ENCODE measurements at regions not wholly inside any gene's neighbourhood (a gene's known extent, or its start where the extent isn't known, plus 50 kb on each side); places are given as distances from the start of the nearest gene placed in this dataset.
A peak's percentile ranks its signal among the peaks of the same experiment; 100 is the strongest.

GRCh38 chr2:146661473-146662096 lies 1183.2 kb upstream of the ACVR2A start:
- no peaks in the 10 kb centered on the region for H3F3A ChIP-seq (replicated peaks; ENCODE audit: low read depth)
- H3K27me3 ChIP-seq (ENCODE audit: insufficient read depth): no peaks in the 10 kb centered on the region
- no peak overlapping the region for H3K4me3 Mint-ChIP-seq
- no peak overlapping the region for H3K4me2 ChIP-seq
- no peak for ATAC-seq
- H3K9me3 Mint-ChIP-seq: peaks cover 10% of the 10 kb centered on the region; the same call in 2 of the 3 replicates
- H3K27ac ChIP-seq (ENCODE audit: low read depth): no peak overlapping the region
- peaks cover 14% of the 10 kb centered on the region for H3K4me1 ChIP-seq (ENCODE audit: insufficient read depth)
- H3K27ac Mint-ChIP-seq: peak overlapping the region; percentile 70
- H3K36me3 ChIP-seq (ENCODE audit: insufficient read depth): no peaks in the 10 kb centered on the region
- H3K27me3 Mint-ChIP-seq (ENCODE audit: insufficient read depth, low read depth, poor library complexity): peaks cover 2% of the 10 kb centered on the region
- no peak overlapping the region for H2AFZ ChIP-seq
- H3K4me1 Mint-ChIP-seq: peaks cover 15% of the 10 kb centered on the region
- H3K9me2 ChIP-seq (ENCODE audit: insufficient read depth): no peaks in the 10 kb centered on the region
- no peak overlapping the region for H3K4me3 ChIP-seq
- H4K20me1 ChIP-seq (replicated peaks; ENCODE audit: insufficient read depth): no peaks in the 10 kb centered on the region
- peak; percentile 76 for DNase-seq (ENCODE audit: low spot score)
- H3K36me3 Mint-ChIP-seq (ENCODE audit: low read depth): peaks cover 21% of the 10 kb centered on the region
- TF ChIP-seq ZNF331 (CRISPR knock-in tag; IDR thresholded peaks at IDR 0.05; ENCODE audit: low read depth): no peak
- TF ChIP-seq REST (IDR thresholded peaks at IDR 0.05; ENCODE audit: unreplicated experiment): no peak
- TF ChIP-seq STAT1 (IDR thresholded peaks at IDR 0.05; ENCODE audit: unreplicated experiment): no peak
- TF ChIP-seq CTCF (conservative IDR thresholded peaks at IDR 0.05; ENCODE audit: low read depth in 2 of 2): peak; percentile 69 to 95
- H3K79me2 ChIP-seq (replicated peaks; ENCODE audit: insufficient read depth): no peaks in the 10 kb centered on the region

GRCh38 chr2:146659976-146660375 lies 1184.9 kb upstream of the ACVR2A start:
- Mint-ChIP-seq H3K36me3 (ENCODE audit: low read depth) (peaks cover 37% of the 10 kb centered on the region), H3K27ac (no peak overlapping the region), H3K4me3 (no peak overlapping the region), H3K27me3 (ENCODE audit: insufficient read depth, low read depth, poor library complexity) (peaks cover 2% of the 10 kb centered on the region), H3K9me3 (peaks cover 25% of the 10 kb centered on the region; the same call in 2 of the 3 replicates), H3K4me1 (peaks cover 15% of the 10 kb centered on the region)
- no peaks in the 10 kb centered on the region for H3K27me3 ChIP-seq (ENCODE audit: insufficient read depth)
- no peaks in the 10 kb centered on the region for H3K79me2 ChIP-seq (replicated peaks; ENCODE audit: insufficient read depth)
- H3K27ac ChIP-seq (ENCODE audit: low read depth): no peak overlapping the region
- no peaks in the 10 kb centered on the region for H3F3A ChIP-seq (replicated peaks; ENCODE audit: low read depth)
- H3K4me2 ChIP-seq: no peak overlapping the region
- no peaks in the 10 kb centered on the region for H4K20me1 ChIP-seq (replicated peaks; ENCODE audit: insufficient read depth)
- no peak for DNase-seq (ENCODE audit: low spot score)
- no peaks in the 10 kb centered on the region for H3K9me2 ChIP-seq (ENCODE audit: insufficient read depth)
- peaks cover 14% of the 10 kb centered on the region for H3K4me1 ChIP-seq (ENCODE audit: insufficient read depth)
- H3K4me3 ChIP-seq: no peak overlapping the region
- no peaks in the 10 kb centered on the region for H3K36me3 ChIP-seq (ENCODE audit: insufficient read depth)
- H2AFZ ChIP-seq: no peak overlapping the region; the same call in 1 of the 2 replicates
- no peak for ATAC-seq
- TF ChIP-seq ETS1 (IDR thresholded peaks at IDR 0.05): no peak
- TF ChIP-seq JUNB (IDR thresholded peaks at IDR 0.05; ENCODE audit: unreplicated experiment): no peak
- no peak for TF ChIP-seq EZH2 (IDR thresholded peaks at IDR 0.05; ENCODE audit: low read depth, unreplicated experiment)
- no peak for TF ChIP-seq EZH2phosphoT487 (IDR thresholded peaks at IDR 0.05; ENCODE audit: unreplicated experiment)
- no peak for TF ChIP-seq NANOG (IDR thresholded peaks at IDR 0.05; ENCODE audit: borderline replicate concordance)
- TF ChIP-seq ZNF114 (CRISPR knock-in tag; IDR thresholded peaks at IDR 0.05): no peak

All from GM23338 (cell line).